ENCODE measurements at regions not wholly inside any gene's neighbourhood (a gene's known extent, or its start where the extent isn't known, plus 50 kb on each side); places are given as distances from the start of the nearest gene placed in this dataset.
A peak's percentile ranks its signal among the peaks of the same experiment; 100 is the strongest.

GRCh38 chr18:70489986-70490933, 201.4 kb downstream of the SOCS6 start:
- DNase-seq, result peak; percentile 1

GRCh38 chr18:70489571-70489970, 200.7 kb downstream of the SOCS6 start:
- DNase-seq, result no peak

GRCh38 chr18:70469916-70470315, 181.1 kb downstream of the SOCS6 start:
- DNase-seq, result no peak

GRCh38 chr18:70468861-70469547, 180.2 kb downstream of the SOCS6 start:
- no peak for DNase-seq

DNA sequence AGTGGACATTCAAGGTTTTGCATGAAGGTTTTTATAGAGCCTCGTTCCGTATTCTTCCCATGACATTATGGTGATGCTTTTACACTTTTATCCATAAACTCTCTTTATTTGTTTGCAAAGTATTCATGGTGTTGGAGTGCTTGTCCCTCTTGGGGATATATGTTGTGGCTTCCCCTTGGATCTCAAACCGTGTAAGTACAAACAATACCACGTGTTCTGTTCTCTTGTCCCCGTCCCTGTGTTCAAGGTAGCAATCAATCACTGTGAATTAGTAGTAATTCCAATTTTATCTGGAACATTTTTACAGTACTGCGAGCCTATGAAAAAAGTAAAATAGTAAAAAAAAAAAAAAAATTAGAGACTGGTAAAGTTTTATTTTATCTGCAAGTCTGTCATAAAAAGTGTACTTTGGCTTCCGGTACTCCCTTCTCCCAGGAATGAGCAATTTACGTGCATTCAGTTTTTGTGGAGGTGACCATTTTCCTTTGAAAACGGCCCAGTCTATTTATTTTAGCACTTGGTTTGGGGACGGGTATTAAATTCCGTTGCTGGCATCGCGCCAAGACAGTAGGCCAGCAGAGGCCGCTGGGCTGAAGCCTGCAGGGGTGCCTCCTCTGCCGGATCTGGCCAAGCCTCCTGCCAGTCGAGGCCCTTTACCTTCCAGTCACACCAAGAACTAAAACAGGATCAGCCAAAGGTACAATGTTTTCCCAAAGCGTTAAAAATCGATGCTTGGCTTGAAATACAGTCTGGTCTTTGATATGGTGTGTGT, 175.7 kb downstream of the SOCS6 start:
- peak; percentile 2 for DNase-seq

- DNase-seq, result no peak
Measured at GRCh38 chr18:70463085-70463484, 174.2 kb downstream of the SOCS6 start.

DNA sequence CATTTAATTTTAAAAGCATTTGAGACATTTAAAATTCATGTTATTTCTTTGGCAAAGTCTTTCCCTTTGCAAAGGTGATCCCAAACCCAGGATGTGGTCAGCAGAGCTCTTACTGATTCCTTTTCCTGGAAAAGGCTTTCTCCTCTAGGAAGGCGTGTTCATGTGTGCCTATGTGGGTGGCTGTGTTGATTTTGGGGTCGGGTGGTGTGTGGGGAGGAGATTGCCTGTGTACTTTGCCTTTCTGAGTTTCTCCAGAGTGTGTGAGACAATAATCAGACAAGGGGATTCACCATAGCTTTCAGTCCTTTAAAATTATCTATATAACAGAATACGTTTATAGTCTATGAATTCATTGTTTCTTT, 173.2 kb downstream of the SOCS6 start:
- no peak for DNase-seq

DNA sequence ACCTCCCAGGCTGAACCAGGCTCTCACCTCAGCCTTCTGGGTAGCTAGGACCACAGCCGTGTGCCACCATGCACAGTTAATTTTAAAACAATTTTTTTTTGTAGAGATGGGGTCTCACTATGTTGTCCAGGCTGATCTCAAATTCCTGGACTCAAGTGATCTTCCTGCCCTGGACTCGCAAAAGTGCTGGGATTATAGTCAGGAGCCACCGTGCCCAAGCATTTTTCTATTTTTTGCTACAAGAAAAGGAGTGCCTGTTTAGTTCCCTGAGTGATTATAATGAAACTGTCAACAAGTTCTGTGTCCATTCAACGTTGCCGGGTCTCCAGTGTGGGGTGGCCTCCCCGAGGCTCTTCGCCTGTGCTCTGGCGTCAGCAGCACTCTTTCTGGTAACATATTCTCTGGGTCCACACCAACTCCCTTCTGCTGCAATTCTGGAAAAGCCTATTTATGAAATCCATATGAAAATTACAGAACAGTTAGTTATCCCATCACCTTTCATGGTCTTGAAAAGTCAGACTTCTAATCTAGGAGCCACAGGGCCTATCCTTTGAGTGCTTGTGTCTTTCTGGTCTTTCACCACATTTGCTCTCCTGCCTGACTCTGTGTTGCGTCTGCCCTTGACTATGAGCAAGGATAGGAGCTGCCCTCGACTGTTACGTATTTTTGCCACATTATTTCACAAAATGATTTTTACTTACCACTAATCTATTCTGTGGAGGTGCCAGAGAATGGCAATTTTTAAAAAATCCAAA, 172.7 kb downstream of the SOCS6 start:
- DNase-seq, result no peak

- DNase-seq, result no peak
Measured at GRCh38 chr18:70459731-70460130, 170.9 kb downstream of the SOCS6 start.

DNA sequence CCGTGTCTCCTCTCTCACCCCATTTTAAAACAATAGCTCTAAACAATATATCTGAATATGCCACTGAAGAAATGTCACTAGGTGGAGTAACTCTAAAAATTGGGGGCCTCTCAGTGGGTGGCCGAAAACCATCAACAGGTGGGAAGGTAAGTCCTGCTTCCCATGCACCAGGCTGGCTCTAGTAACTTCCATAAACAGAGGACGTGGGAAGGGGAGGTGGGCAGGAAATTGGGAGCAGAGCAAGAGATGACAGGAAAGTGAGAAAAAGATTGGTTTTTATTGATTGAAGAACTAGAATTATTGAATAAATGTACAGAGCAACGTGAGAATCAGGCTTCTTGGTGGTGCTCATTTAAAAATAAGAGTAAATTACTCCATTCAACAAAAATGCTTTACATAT, 170.4 kb downstream of the SOCS6 start:
- no peak for DNase-seq

- DNase-seq, result no peak
Measured at GRCh38 chr18:70457788-70458187, 168.9 kb downstream of the SOCS6 start.

DNA sequence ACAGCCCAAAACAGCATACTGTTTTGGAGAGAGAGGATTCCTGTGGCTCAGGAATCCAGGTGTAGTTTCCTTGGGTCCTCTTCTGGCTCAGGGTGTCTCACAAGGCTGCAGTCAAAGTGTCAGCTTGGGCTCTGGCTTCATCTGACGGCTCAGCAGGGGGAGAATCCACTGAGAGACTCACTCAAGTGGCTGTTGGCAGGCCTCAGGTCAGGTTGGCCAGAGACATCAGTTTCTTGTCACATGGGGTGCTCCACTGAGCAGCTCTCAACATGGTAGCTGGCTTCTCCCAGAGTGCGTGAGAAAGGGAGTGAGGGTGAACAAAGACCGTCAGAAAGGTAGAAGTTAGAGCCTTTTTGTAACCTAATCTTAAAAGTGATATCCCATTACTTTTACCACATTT, 168.4 kb downstream of the SOCS6 start:
- DNase-seq, result no peak

DNA sequence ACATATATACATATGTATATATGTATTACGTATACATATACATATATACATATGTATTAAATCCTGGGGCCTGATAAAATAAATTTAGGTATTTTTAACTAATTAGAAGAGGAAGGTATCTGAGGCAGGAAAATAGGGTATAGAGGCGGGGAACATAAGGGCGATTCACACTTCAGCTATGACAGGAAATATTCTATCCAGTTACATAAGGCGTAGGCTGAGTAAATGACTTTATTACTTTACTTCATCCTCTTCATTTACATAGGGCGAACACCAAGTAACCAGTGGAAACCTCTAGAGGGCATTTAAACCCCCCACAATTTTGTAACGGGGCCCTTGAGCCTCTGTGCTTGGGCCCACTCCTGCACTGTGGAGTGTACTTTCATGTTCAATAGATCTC, 167.5 kb downstream of the SOCS6 start:
- DNase-seq, result no peak

DNA sequence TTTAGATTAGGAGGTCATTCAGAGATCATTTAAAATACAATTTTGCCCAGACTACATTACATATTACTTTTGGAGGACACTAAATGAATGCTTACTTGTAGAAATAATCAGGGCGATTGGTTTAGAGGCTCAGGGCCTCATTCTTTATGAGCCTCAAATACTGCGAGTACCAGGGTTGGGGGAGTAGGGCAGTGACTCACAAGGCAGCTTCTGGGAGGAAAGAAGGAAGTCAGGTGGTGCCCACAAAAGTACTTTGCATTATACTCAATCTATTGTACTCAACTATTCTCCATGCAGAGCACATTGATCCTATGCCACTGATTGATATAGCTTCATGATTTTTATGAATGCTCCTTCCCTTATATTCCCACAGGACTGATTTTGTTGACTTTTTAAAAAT, 166.9 kb downstream of the SOCS6 start:
- no peak for DNase-seq

- DNase-seq, result no peak
Measured at GRCh38 chr18:70454704-70455322, 166.0 kb downstream of the SOCS6 start.

GRCh38 chr18:70453058-70453775, 164.4 kb downstream of the SOCS6 start:
- DNase-seq, result no peak

DNA sequence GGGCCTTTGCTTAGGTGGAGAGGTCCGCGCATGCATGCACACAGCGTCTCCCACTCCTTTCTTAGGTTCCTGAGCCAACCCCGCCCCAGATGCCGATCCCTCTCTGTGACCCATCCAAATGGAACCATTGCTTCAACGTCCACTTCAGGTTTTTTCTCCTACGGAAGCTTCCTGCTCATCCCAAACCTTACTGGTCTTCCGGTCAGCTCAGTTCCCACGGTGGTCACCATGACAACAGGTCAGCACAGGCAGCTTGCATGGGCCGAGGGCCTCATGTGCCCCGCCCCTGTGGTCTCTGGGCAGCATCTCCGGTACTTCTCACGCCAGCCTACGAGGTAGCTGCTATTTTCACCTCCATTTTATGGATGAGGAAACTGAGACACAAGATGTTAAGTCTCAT, 163.7 kb downstream of the SOCS6 start:
- DNase-seq, result no peak

GRCh38 chr18:70450426-70451253, 161.8 kb downstream of the SOCS6 start:
- no peak for DNase-seq

DNA sequence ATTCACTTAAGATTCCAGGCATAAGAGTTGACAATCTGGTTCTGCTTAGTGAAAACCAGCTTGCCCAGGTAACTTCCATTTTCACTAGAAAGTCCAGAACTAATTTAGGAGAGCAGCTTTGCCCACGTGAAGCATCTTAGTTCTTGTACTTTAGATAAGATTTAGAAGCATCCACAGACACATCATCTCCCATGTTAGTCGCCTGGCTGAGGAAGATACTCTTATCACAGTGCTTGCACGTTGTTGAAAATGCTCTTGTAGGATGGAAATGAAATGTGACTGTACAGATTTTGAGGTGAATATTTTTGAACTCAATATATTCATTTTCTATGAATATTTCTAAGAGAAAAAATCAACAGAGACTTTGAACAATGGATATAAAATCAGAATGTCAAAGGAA, 159.7 kb downstream of the SOCS6 start:
- DNase-seq, result no peak

DNA sequence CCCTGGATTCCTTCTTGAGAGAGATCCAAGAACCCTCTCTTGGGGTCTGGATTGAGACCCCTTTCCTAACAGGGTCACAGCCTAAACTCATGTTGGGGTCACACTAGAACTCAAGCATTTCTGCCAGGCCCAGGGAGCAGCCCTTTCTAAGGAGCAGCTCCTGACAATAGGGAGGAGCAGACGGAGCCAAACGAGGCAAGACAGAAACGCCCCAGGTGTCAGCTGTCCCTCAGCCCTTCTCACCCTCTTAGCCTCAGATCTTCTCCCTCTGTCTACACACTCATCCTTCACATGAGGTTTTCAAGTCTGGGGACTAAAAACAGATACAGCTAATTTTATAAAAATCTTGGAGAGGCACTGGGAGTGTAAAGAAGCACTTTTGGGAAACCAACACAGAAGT, 157.2 kb downstream of the SOCS6 start:
- DNase-seq, result no peak

DNA sequence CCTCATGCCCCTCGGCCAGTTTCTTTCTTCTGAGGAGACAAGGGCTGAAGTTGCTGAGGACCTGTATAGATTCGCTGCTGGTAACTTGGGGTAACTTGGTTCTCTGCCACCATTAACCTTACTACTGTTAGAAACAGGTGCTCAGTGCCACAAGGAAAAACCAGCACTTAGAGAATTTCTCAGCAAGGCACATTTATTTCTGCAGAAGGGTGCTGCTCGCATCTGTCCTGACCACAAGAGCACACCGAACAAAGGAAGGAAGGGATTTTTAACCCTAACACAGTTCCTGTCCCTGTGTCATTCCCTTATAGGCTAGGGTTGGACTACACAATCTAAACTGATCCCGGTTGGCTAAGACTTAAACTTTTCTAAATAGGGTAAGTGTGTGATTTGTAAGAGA, 154.1 kb downstream of the SOCS6 start:
- no peak for DNase-seq
